ENCODE measurements at regions not wholly inside any gene's neighbourhood (a gene's known extent, or its start where the extent isn't known, plus 50 kb on each side); places are given as distances from the start of the nearest gene placed in this dataset.

GRCh38 chr13:74907788-74908187 is 574.2 kb downstream of the TBC1D4 start:
- TF ChIP-seq POLR2A (IDR thresholded peaks at IDR 0.05; ENCODE audit: low read length) = no peak
- no peak for TF ChIP-seq GATA1 (IDR thresholded peaks at IDR 0.05; ENCODE audit: low read depth, low read length)

All from erythroblast (primary cell).